HG02870 (cell line): ENCODE measurements at regions not wholly inside any gene's neighbourhood (a gene's known extent, or its start where the extent isn't known, plus 50 kb on each side); places are given as distances from the start of the nearest gene placed in this dataset.
"Not testable (repeated sequence)": the region's sequence is repeated elsewhere in the genome, so short reads cannot be mapped to it uniquely, and the experiment has no call there.

Experiments used
- ATAC-seq: cut with Tn5 transposase; IDR thresholded peaks from one replicate; pipeline ENCODE4 v1.9.1; 2021; ENCODE audit warnings: mild to moderate bottlenecking, moderate library complexity; ENCODE audit not compliant: unreplicated experiment

GRCh38 chr7:96562458-96562857 lies 147.2 kb downstream of the SEM1 start:
- ATAC-seq, result no peak

DNA sequence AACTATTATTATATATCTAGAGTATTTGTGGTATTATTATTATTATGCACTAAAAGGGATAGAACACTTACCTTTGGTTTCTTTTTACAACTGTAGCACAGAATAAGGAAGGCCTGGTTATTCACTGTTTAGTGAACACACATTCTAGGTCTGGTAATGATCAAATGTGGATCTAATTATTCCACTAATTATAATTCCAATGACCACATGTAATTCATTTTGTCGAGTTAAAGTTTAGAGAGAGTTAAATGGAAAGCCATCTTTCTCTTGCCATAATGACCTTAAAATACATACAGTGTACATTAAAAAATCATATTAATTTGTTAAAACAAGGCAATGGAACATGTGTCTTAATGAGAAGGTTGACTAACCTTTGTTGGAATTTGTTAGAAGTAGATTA lies 147.8 kb downstream of the SEM1 start:
- no peak for ATAC-seq

DNA sequence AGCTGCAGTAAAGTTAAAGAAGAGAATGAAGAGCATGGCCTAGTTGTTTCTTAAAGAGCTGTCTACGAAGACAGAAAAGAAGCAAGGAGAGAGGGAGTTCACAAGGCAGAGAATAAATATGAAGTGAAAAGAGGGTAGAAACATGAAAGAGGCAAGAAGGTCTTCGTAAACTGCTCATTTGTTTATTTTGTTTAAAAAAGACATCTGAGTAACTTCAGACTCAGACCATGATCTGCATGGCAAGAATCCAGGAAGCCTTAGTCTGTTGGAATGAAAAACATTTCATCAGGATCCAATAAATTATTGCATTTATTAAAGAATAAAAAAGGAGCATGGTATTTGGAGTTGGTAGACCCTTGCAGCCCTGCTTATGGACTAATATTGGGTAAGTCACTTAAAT lies 151.1 kb downstream of the SEM1 start:
- ATAC-seq, result no peak

GRCh38 chr7:96558093-96558492 lies 151.6 kb downstream of the SEM1 start:
- no peak for ATAC-seq

DNA sequence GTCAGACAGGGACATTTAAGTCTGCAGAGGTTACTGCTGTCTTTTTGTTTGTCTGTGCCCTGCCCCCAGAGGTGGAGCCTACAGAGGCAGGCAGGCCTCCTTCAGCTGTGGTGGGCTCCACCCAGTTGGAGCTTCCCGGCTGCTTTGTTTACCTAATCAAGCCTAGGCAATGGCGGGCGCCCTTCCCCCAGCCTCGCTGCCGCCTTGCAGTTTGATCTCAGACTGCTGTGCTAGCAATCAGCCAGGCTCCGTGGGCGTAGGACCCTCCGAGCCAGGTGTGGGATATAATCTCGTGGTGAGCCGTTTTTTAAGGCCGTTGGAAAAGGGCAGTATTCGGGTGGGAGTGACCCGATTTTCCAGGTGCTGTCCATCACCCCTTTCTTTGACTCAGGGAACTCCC lies 152.0 kb downstream of the SEM1 start:
- not testable (repeated sequence) for ATAC-seq

- ATAC-seq, result no peak
These were observed 161.0 kb downstream of the SEM1 start for GRCh38 chr7:96548664-96549063.

GRCh38 chr7:96547371-96547811 lies 162.3 kb downstream of the SEM1 start:
- ATAC-seq, result no peak

DNA sequence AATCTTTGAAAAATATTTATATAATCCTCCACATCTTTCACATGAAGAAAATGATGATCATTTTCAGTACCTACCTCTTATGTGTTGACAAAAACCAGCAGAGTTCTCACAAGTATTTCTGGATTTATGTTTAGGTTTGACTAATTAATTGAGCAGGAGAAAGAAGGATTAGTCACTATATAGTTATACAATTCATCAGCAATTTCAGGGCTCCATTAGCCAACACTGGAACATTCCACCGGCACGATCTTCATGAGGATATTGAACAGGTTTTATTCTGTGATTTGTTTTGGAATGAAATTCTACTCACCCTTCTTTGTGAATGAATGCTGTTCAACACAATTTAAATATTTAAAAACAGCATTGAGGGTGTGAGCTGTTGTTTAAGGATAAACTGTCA lies 163.2 kb downstream of the SEM1 start:
- no peak for ATAC-seq

DNA sequence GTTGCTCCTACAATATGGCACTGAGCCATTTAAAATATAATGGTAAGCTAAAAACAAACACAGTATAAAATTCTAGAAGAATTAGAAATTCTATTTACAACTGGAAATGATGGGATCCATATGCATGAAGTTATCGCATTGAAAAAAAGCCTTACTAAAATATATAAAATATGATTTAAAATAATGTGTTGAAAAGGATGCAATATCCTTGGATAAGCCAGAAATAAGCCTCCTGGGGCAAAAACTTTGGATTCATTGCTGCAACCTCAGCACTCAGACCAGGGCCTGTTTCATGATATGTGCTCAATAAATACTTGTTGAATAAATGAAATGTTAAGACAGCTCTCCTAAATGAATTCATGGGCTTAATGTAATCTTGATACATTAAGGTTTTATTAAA lies 170.2 kb downstream of the SEM1 start:
- ATAC-seq, result no peak

GRCh38 chr7:96538632-96539031 lies 171.0 kb downstream of the SEM1 start:
- no peak for ATAC-seq

DNA sequence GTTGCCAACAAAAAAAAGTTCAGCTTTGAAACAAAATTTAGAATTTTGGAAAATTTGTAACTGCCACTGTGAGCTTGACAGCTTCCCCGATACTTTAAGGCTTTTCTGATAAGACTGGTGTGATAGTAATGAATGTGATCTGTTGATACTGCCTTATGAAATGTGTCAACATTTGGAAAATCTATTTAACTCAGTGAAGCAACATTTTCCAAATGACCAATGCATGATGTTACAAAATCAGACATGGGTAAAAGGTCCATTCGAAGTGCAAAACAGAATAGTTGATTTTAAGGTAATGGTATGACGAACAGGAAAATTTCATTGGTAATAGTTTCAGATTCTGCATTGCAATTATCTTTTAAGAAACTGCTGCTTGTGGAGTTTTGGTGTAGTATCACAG lies 175.4 kb downstream of the SEM1 start:
- ATAC-seq, result no peak

DNA sequence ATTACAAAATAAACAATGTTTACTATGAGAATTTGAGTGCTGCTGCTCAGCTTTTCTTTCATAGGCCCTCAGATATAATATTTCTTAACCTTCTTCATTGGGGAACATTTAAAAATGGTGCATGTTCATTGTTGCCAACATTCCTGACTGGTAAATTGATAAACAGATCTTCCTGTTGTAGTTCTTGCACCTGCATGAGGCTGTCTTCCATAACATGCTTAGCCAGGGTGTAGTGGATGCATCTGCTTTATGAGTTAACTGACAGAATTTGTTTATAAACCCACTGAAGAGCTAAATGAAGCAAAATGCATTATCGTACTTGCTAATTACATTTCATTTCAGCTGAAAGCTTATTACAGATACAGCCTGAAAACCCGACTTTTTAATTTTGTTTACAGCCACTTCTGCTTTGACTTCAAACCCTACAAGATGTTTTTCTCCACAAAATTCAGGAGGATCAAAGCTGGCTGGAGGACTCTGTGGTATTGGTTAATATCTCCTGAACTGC lies 177.2 kb downstream of the SEM1 start:
- ATAC-seq, result no peak

DNA sequence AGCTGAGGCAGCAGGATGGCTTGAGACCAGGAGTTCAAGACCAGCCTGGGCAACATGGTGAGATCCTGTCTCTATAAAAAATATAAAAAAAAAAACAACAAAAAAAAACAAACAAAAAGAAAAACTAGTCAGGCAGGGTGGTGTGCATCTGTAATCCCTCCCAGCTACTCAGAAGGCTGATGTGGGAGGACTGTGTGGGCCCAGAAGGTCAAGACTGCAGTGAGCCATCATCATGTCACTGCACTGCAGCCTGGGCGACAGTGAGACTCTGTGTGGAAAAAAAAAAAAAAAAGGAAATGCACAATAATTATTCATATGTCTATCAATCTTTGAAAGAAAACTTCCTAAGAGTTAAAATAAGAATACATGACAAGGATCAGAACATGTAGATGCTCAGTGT lies 178.3 kb downstream of the SEM1 start:
- ATAC-seq, result no peak

DNA sequence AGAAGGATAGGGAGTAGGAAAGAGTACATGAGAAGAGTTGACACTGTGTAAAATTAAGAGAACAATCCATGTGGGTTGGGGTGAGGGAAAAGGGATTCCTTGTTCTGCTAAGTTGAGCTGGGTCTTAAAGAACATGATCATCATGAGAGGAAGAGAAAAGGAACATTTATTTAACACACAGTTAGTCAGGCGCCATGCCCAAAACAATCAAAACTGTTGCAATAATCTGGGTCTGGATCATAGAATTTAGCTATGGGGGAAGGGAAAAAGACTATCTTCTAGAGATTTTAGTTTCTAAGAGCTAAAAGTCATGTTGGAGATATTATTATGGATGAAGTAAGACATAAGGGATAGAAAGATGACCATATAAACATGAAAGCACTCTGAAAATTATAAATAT lies 178.9 kb downstream of the SEM1 start:
- no peak for ATAC-seq

- no peak for ATAC-seq
These were observed 182.4 kb downstream of the SEM1 start for GRCh38 chr7:96527133-96527827.

DNA sequence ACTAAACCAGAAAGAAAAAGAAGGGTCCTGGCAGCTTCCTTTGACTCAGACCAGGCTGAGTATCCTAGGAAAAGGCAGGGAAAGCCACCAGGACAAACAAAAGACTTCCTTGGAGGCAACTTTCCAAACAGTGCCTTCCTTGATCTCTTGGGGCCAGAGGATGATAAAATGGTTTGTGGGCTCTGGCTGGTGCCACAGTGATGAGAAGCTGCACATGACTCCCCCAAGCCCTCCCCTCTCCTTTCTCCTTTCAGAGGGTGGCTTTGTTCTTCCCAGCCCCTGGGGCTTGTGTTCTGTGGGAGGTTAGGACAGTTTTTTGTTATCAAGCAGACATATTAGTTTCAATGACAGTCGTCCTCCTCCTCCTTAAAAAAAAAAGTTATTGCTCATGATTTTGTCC lies 183.2 kb downstream of the SEM1 start:
- no peak for ATAC-seq

DNA sequence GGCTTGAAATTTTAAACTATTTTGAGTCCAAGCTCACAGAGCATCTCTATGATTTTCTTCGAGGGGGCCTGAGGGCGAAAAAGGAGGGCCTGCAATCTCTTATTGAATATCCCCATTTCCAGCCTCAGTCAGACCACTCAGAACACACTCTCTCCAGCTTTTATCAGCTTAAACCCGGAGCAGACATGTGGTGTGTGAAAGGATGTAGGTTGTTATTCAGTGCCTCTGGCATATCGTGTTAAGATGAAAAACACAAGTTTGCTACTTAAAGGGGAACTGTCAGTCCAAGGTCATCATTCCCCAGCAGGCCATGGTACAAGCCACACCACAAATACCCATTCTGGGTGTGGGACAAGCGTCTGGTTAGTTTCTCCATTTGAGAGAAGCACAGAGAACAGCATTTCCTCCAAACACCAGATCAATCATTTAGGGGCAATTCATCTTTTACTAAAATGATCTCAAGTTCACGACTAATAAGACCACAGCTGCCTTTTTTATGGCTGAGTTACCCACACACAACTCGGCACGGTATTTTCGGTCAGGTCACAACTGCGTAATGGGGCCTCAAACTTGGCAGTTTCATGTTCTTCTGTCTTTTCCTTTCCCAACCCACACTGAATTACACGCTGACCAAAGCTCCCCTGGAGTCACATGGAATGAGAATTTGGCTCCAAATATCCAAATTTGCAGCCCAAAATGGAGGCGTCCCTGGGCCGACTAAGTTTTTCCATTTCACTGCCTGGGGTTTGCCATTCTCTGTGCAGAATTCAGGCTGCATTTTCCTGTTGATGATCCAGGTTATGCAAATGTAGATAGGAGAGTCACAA lies 188.4 kb downstream of the SEM1 start:
- ATAC-seq, result no peak

DNA sequence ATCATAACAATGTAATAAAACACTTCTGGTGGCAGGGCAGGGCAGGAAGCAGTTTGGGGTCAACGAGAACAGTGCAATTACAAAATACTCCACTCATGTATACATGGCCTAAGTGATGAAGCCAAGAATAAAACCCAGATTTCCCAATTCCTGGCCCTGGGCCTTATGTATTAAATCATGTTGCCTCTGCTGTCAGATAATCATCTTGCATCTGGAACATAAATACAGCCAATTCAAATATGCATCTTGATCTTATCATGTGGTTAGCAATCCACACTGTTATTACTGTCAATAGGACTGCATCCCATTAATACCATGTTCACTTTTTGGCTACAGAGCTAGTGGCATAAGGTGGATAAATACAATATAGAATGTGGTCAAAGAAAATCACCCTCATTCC lies 186.5 kb upstream of the SLC25A13 start:
- no peak for ATAC-seq

- no peak for ATAC-seq
These were observed 181.7 kb upstream of the SLC25A13 start for GRCh38 chr7:96503597-96503996.

- ATAC-seq, result no peak
These were observed 179.4 kb upstream of the SLC25A13 start for GRCh38 chr7:96501318-96501717.

DNA sequence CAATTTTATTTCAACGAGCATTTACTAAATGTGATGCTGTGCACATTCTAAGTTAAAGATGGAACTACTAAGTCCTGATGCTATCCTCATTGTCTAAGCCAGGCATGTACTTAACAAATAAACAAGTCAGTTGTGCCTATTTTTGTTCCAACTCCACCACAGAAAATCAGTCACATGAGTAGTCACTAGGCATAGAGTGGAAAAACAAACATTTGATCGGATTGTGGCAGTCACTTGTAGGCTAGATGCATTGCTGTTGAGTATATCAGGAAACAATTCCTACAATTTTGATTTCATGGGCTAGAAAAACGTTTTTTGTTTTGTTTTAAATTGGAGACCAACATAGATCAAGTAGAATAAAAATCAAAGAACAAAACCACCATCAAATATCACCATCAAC lies 177.6 kb upstream of the SLC25A13 start:
- ATAC-seq, result no peak

DNA sequence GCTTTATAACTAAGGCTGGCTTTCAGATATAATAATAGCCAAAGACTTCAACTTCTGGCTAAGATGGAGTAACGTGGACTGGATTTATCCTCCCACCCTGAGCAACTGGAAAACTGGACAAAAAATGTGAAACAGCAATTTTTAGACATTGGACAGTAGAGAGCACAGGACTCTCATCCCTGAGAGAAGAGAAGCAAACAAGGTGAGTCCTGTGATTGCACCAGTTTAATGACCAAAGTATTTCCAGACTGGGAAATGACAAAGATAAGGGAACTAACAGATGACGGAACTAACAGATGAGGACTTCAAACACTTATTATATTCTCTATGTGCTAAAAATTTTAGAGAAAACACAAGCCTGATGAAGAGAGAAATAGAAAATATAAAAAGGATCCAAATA lies 175.7 kb upstream of the SLC25A13 start:
- ATAC-seq, result no peak
